GM12891 (cell line): ENCODE measurements at regions not wholly inside any gene's neighbourhood (a gene's known extent, or its start where the extent isn't known, plus 50 kb on each side); places are given as distances from the start of the nearest gene placed in this dataset.

Experiments used
- POLR2A ChIP-seq: IDR thresholded peaks from 2 replicates; pipeline ENCODE4 v1.6.1; 2011; ENCODE audit warnings: low read depth, low read length, control low read depth
- POLR2AphosphoS5 ChIP-seq: IDR thresholded peaks from 2 replicates; pipeline ENCODE4 v1.6.1; 2011; ENCODE audit warnings: low read depth, low read length, control low read depth
- POU2F2 ChIP-seq: IDR thresholded peaks from 2 replicates; pipeline ENCODE4 v1.6.1; 2011; ENCODE audit warnings: low read depth, mild to moderate bottlenecking, control low read depth, low read length, moderate library complexity
- SPI1 ChIP-seq: IDR thresholded peaks from 2 replicates; pipeline ENCODE4 v1.6.1; 2011; ENCODE audit warnings: low read depth, low read length, control low read depth

GRCh38 chr7:146022776-146023175 is 93.8 kb upstream of the CNTNAP2 start:
- TF ChIP-seq POLR2A (no peak), POLR2AphosphoS5 (no peak), SPI1 (no peak), POU2F2 (no peak)
